IMR-90 (cell line): ENCODE measurements at regions not wholly inside any gene's neighbourhood (a gene's known extent, or its start where the extent isn't known, plus 50 kb on each side); places are given as distances from the start of the nearest gene placed in this dataset.

Experiments
- ATAC-seq: fragments of 200-7000 bp; cut with Tn5 transposase; 2 replicates; pipeline ENCODE4 v1.9.1; 2020; ENCODE audit warnings: low read depth, mild to moderate bottlenecking, moderate library complexity
- BruUV-seq: library from RNA; stranded (reverse); fragments of 400-500 nt; replicated peaks from 2 replicates; lab custom pipeline; 2021; lab: Mats Ljungman, UMichigan
- CTCF ChIA-PET: fragments of 300-600 bp; formaldehyde crosslinking; extraction: SDS; loops from one replicate; lab custom pipeline; 2021; ENCODE audit warnings: antibody characterized with exemption; lab: Yijun Ruan, JAX
- POLR2A ChIA-PET: fragments of 300-600 bp; sonication (Branson Sonifier 250); formaldehyde crosslinking; loops from one replicate; lab custom pipeline; 2022; ENCODE audit warnings: antibody characterized with exemption; ENCODE audit not compliant: unreplicated experiment; lab: Charles Lee
- DNase-seq: peaks from one replicate; pipeline ENCODE4 v3.0.0; 2013
- H2AFZ ChIP-seq: replicated peaks from 2 replicates; pipeline ENCODE3; 2013; ENCODE audit warnings: low read length, mild to moderate bottlenecking; ENCODE audit not compliant: poor library complexity
- H2AK5ac ChIP-seq: 2 replicates; pipeline ENCODE4 v1.6.1; 2013; ENCODE audit warnings: low read depth, low read length, inconsistent platforms
- H2AK9ac ChIP-seq: replicated peaks from 2 replicates; pipeline ENCODE3; 2013; ENCODE audit warnings: mild to moderate bottlenecking, low read depth, low read length, moderate library complexity; ENCODE audit not compliant: poor library complexity
- H2BK120ac ChIP-seq: 2 replicates; pipeline ENCODE4 v1.6.1; 2013; ENCODE audit warnings: low read depth, low read length, inconsistent platforms
- H2BK15ac ChIP-seq: 3 replicates; pipeline ENCODE4 v1.6.1; 2013; ENCODE audit warnings: low read depth, low read length, inconsistent platforms
- H2BK20ac ChIP-seq: 2 replicates; pipeline ENCODE4 v1.6.1; 2013; ENCODE audit warnings: low read depth, mild to moderate bottlenecking, inconsistent platforms, low read length, moderate library complexity
- H2BK5ac ChIP-seq: 2 replicates; pipeline ENCODE4 v1.6.1; 2013; ENCODE audit warnings: mild to moderate bottlenecking, low read depth, low read length, inconsistent platforms; ENCODE audit not compliant: poor library complexity, severe bottlenecking
- H3K14ac ChIP-seq: replicated peaks from 2 replicates; pipeline ENCODE4 v1.6.1; 2013; ENCODE audit warnings: low read depth, low read length, inconsistent platforms
- H3K18ac ChIP-seq: 2 replicates; pipeline ENCODE4 v1.6.1; 2013; ENCODE audit warnings: low read depth, low read length, control low read depth
- H3K23ac ChIP-seq: 2 replicates; pipeline ENCODE4 v1.6.1; 2013; ENCODE audit warnings: low read depth, low read length, inconsistent platforms
- H3K27ac ChIP-seq: 2 replicates; pipeline ENCODE4 v1.5.1; 2013; ENCODE audit warnings: mild to moderate bottlenecking, control low read depth, low read length; ENCODE audit not compliant: insufficient read depth
- H3K27me3 ChIP-seq: 2 replicates; pipeline ENCODE4 v1.6.1; 2013; ENCODE audit warnings: low read length; ENCODE audit not compliant: control insufficient read depth, insufficient read depth
- H3K36me3 ChIP-seq: 2 replicates; pipeline ENCODE4 v1.6.1; 2013; ENCODE audit warnings: low read length, mixed read lengths; ENCODE audit not compliant: control insufficient read depth, insufficient read depth
- H3K4ac ChIP-seq: 2 replicates; pipeline ENCODE4 v1.6.1; 2013; ENCODE audit warnings: low read depth, low read length, inconsistent platforms
- H3K4me1 ChIP-seq: 2 replicates; pipeline ENCODE4 v1.6.1; 2013; ENCODE audit warnings: low read length, mixed read lengths; ENCODE audit not compliant: control insufficient read depth, insufficient read depth
- H3K4me2 ChIP-seq: 2 replicates; pipeline ENCODE4 v1.6.1; 2013; ENCODE audit warnings: low read depth, mild to moderate bottlenecking, control low read depth, low read length, moderate library complexity
- H3K4me3 ChIP-seq: 2 replicates; pipeline ENCODE4 v1.5.1; 2013; ENCODE audit warnings: low read depth, mild to moderate bottlenecking, control low read depth, low read length, moderate library complexity; ENCODE audit not compliant: insufficient read depth
- H3K56ac ChIP-seq: 2 replicates; pipeline ENCODE4 v1.6.1; 2013; ENCODE audit warnings: low read length, inconsistent platforms; ENCODE audit not compliant: insufficient read depth; ENCODE audit errors: extremely low read depth
- H3K79me1 ChIP-seq, 2 experiments: 2 replicates each; pipeline ENCODE4 v1.6.1; 2013; ENCODE audit warnings: low read length in 2 of 2, inconsistent platforms in 1 of 2, low read depth in 1 of 2
- H3K9ac ChIP-seq: 2 replicates; pipeline ENCODE4 v1.6.1; 2013; ENCODE audit warnings: low read depth, low read length, control low read depth
- H3K9me1 ChIP-seq: 2 replicates; pipeline ENCODE4 v1.6.1; 2013; ENCODE audit warnings: low read length, inconsistent platforms; ENCODE audit not compliant: insufficient read depth
- H3K9me3 ChIP-seq: 2 replicates; pipeline ENCODE4 v1.6.1; 2013; ENCODE audit warnings: low read length; ENCODE audit not compliant: control insufficient read depth, insufficient read depth
- H4K20me1 ChIP-seq: 2 replicates; pipeline ENCODE4 v1.6.1; 2013; ENCODE audit warnings: low read length, inconsistent platforms; ENCODE audit not compliant: insufficient read depth
- H4K5ac ChIP-seq: 2 replicates; pipeline ENCODE4 v1.6.1; 2013; ENCODE audit warnings: mild to moderate bottlenecking, low read depth, low read length, control low read depth
- H4K8ac ChIP-seq, 2 experiments: 2 replicates each; pipeline ENCODE4 v1.6.1; 2013; ENCODE audit warnings: low read depth in 2 of 2, low read length in 2 of 2, control low read depth in 1 of 2, inconsistent platforms in 1 of 2
- H4K91ac ChIP-seq: 2 replicates; pipeline ENCODE4 v1.6.1; 2013; ENCODE audit warnings: low read depth, low read length, inconsistent platforms; ENCODE audit not compliant: insufficient read depth
- BHLHE40 ChIP-seq: fragments of 150-350 bp; IDR thresholded peaks from 2 replicates; pipeline ENCODE4 v1.6.1; 2016; ENCODE audit warnings: mild to moderate bottlenecking, low read depth, low read length
- CEBPB ChIP-seq: IDR thresholded peaks from 2 replicates; pipeline ENCODE4 v1.6.1; 2012; ENCODE audit warnings: low read depth, low read length, improper control_type of control experiment
- CHD1 ChIP-seq: IDR thresholded peaks from 2 replicates; pipeline ENCODE4 v1.6.1; 2012; ENCODE audit warnings: low read depth, low read length, improper control_type of control experiment
- FOS ChIP-seq: fragments of 150-350 bp; IDR thresholded peaks from 2 replicates; pipeline ENCODE4 v1.6.1; 2016; ENCODE audit warnings: low read depth, low read length
- MAFK ChIP-seq: IDR thresholded peaks from 2 replicates; pipeline ENCODE4 v1.6.1; 2012; ENCODE audit warnings: low read depth, low read length, improper control_type of control experiment
- MAZ ChIP-seq: IDR thresholded peaks from 2 replicates; pipeline ENCODE4 v1.6.1; 2012; ENCODE audit warnings: low read depth, mild to moderate bottlenecking, low read length, improper control_type of control experiment, moderate library complexity, borderline replicate concordance
- NFE2L2 ChIP-seq: fragments of 150-350 bp; IDR thresholded peaks from 2 replicates; pipeline ENCODE4 v1.6.1; 2016; ENCODE audit warnings: low read depth, mild to moderate bottlenecking, low read length
- POLR2A ChIP-seq: IDR thresholded peaks from 2 replicates; pipeline ENCODE4 v1.6.1; 2012; ENCODE audit warnings: mild to moderate bottlenecking, low read depth, low read length
- RAD21 ChIP-seq: IDR thresholded peaks from 2 replicates; pipeline ENCODE4 v1.6.1; 2012; ENCODE audit warnings: low read length, improper control_type of control experiment
- RCOR1 ChIP-seq: IDR thresholded peaks from 2 replicates; pipeline ENCODE4 v1.6.1; 2012; ENCODE audit warnings: mild to moderate bottlenecking, low read length, improper control_type of control experiment; ENCODE audit not compliant: insufficient replicate concordance
- SMC3 ChIP-seq: fragments of 150-350 bp; IDR thresholded peaks from 2 replicates; pipeline ENCODE4 v1.6.1; 2016; ENCODE audit warnings: low read depth, mild to moderate bottlenecking, antibody characterized with exemption, low read length, moderate library complexity
- USF2 ChIP-seq: fragments of 150-350 bp; IDR thresholded peaks from 2 replicates; pipeline ENCODE4 v1.6.1; 2017; ENCODE audit warnings: mild to moderate bottlenecking, antibody characterized with exemption, low read length, low read depth
- WGBS, 2 experiments: methylation state at CpG; one replicate each; pipeline versions ENCODE4 v1.1.5 to v1.1.7; 2013; ENCODE audit warnings: missing lambda C conversion rate in 2 of 2; ENCODE audit not compliant: insufficient read length in 1 of 2; ENCODE audit errors: extremely low coverage in 2 of 2; 5-methylcytosine and 5-hydroxymethylcytosine counted together
- dilution Hi-C: fragments of 300-500 bp; cut with HindIII; formaldehyde crosslinking; loops from one replicate; pipeline ENCODE4 v1.14.3; 2018; ENCODE audit warnings: low sequenced_read_pairs; ENCODE audit not compliant: unreplicated experiment
- in situ Hi-C: fragments of 300-500 bp; cut with MboI; formaldehyde crosslinking; loops from 3 replicates; pipeline ENCODE4 v1.14.3; 2019; ENCODE audit warnings: low sequenced_read_pairs, inconsistent platforms, mixed read lengths
- intact Hi-C: fragments of 100-400 bp; cut with micrococcal nuclease; formaldehyde crosslinking; loops from 2 replicates; pipeline ENCODE4 v1.10.0; 2022

DNA sequence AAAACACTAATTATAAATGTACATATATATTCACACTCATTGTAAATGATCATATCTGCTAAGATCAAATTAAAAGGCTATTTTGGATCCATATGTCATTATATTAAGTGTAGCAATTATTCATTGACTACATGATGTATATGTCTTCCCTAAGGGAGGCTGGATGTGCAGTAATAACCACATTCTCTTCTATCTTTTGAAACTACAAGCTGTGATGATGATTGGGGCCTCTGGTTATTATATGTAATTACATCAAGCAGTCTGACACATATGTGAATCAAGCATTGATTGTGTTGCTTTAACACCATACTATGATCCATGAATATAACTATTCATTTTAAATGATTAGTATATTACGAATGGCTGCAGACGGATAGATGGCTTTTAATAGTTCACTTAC is 1973.4 kb downstream of the SUCLG1 start:
- no peaks in the 10 kb centered on the region for H3K79me1 ChIP-seq
- POLR2A ChIA-PET: no interaction called here
- no peak overlapping the region for H3K4me2 ChIP-seq
- no peak overlapping the region for H2BK5ac ChIP-seq
- H3K56ac ChIP-seq: no peak overlapping the region
- H4K5ac ChIP-seq: no peak overlapping the region
- no peaks in the 10 kb centered on the region for H3K36me3 ChIP-seq
- TF ChIP-seq USF2: no peak
- no peak for TF ChIP-seq FOS
- TF ChIP-seq RCOR1: no peak
- no peak for TF ChIP-seq CEBPB
- no peak for TF ChIP-seq NFE2L2
- no peak for TF ChIP-seq SMC3
- TF ChIP-seq MAZ: no peak
- no peak for TF ChIP-seq BHLHE40
- no peak for TF ChIP-seq POLR2A
- no peak for TF ChIP-seq RAD21
- no peak for TF ChIP-seq MAFK
- TF ChIP-seq CHD1: no peak
- no peak overlapping the region for H2BK120ac ChIP-seq
- H4K91ac ChIP-seq: no peak overlapping the region
- no peak overlapping the region for H2BK20ac ChIP-seq
- H3K27ac ChIP-seq: no peak overlapping the region
- no peak overlapping the region for H3K23ac ChIP-seq
- no peaks in the 10 kb centered on the region for H3K9me3 ChIP-seq
- CTCF ChIA-PET: no interaction called here
- H4K20me1 ChIP-seq: no peaks in the 10 kb centered on the region
- no peaks in the 10 kb centered on the region for H3K9me1 ChIP-seq
- no peak overlapping the region for H3K4ac ChIP-seq
- no peaks in the 10 kb centered on the region for H3K4me1 ChIP-seq
- H3K14ac ChIP-seq: no peak overlapping the region
- H2AK9ac ChIP-seq: no peak overlapping the region
- H3K4me3 ChIP-seq: no peak overlapping the region
- in situ Hi-C loops (no loop called here), intact Hi-C loops (no loop called here), dilution Hi-C loops (no loop called here)
- DNase-seq (no peak), ATAC-seq (no peak)
- no peaks in the 10 kb centered on the region for H3K27me3 ChIP-seq
- H2AK5ac ChIP-seq: no peak overlapping the region
- no peak overlapping the region for H4K8ac ChIP-seq
- no peak overlapping the region for H2BK15ac ChIP-seq
- no peak overlapping the region for H3K9ac ChIP-seq
- no peak overlapping the region for H3K18ac ChIP-seq
- H2AFZ ChIP-seq: no peak overlapping the region
- BruUV-seq: no TSS peak
- no CpG with 5 or more reads among the region's 2 CpGs for WGBS, 2 experiments
